OCI-LY1 (cell line): ENCODE measurements at regions not wholly inside any gene's neighbourhood (a gene's known extent, or its start where the extent isn't known, plus 50 kb on each side); places are given as distances from the start of the nearest gene placed in this dataset.

ENCODE experiments used
- H2AFZ ChIP-seq: fragments of 200-600 bp; sonication (generic), shearing (Covaris generic); 2 replicates; pipeline ENCODE4 v1.6.0; 2014; ENCODE audit warnings: antibody characterized with exemption, mild to moderate bottlenecking, low read length
- H3F3A ChIP-seq: fragments of 200-600 bp; sonication (generic), shearing (Covaris generic); 2 replicates; pipeline ENCODE4 v1.6.0; 2014; ENCODE audit warnings: mild to moderate bottlenecking, antibody characterized with exemption, low read length, moderate library complexity; ENCODE audit not compliant: insufficient read depth
- H3K27ac ChIP-seq: fragments of 200-600 bp; sonication (generic); 2 replicates; pipeline ENCODE4 v1.5.1; 2014; ENCODE audit warnings: low read length, mixed run types, mild to moderate bottlenecking, low read depth; ENCODE audit not compliant: poor library complexity, severe bottlenecking
- H3K27me3 ChIP-seq: fragments of 200-600 bp; sonication (generic); 2 replicates; pipeline ENCODE4 v1.6.0; 2014; ENCODE audit warnings: antibody characterized with exemption, mild to moderate bottlenecking, low read length, moderate library complexity; ENCODE audit not compliant: insufficient read depth
- H3K36me3 ChIP-seq: fragments of 200-600 bp; sonication (generic); 2 replicates; pipeline ENCODE4 v1.6.1; 2014; ENCODE audit warnings: mild to moderate bottlenecking, antibody characterized with exemption, low read length, moderate library complexity, mixed read lengths; ENCODE audit not compliant: insufficient read depth
- H3K4me1 ChIP-seq: fragments of 200-600 bp; sonication (generic); 2 replicates; pipeline ENCODE4 v1.5.1; 2014; ENCODE audit warnings: mild to moderate bottlenecking, low read length, moderate library complexity; ENCODE audit not compliant: insufficient read depth, severe bottlenecking
- H3K4me2 ChIP-seq: fragments of 200-600 bp; sonication (generic), shearing (Covaris generic); 2 replicates; pipeline ENCODE4 v1.6.1; 2014; ENCODE audit warnings: low read length
- H3K4me3 ChIP-seq: fragments of 200-600 bp; sonication (generic); 2 replicates; pipeline ENCODE4 v1.5.1; 2014; ENCODE audit warnings: low read length, low read depth, mild to moderate bottlenecking, mixed read lengths; ENCODE audit not compliant: poor library complexity, severe bottlenecking
- H3K79me2 ChIP-seq: fragments of 200-600 bp; shearing (Covaris generic); 2 replicates; pipeline ENCODE4 v1.6.1; 2016; ENCODE audit warnings: mixed run types, low read length, mixed read lengths; ENCODE audit not compliant: insufficient read depth
- H3K9ac ChIP-seq: fragments of 200-600 bp; sonication (generic), shearing (Covaris generic); 2 replicates; pipeline ENCODE4 v1.6.1; 2014; ENCODE audit warnings: mild to moderate bottlenecking, low read length, mixed read lengths
- H3K9me2 ChIP-seq: fragments of 200-600 bp; sonication (generic), shearing (Covaris generic); 2 replicates; pipeline ENCODE4 v1.6.1; 2014; ENCODE audit warnings: low read depth, mild to moderate bottlenecking, low read length, mixed read lengths
- H3K9me3 ChIP-seq: fragments of 200-600 bp; shearing (Covaris generic); 2 replicates; pipeline ENCODE4 v1.6.1; 2014; ENCODE audit warnings: low read length, mixed read lengths
- H4K20me1 ChIP-seq: fragments of 200-600 bp; sonication (generic), shearing (Covaris generic); 2 replicates; pipeline ENCODE4 v1.6.0; 2016; ENCODE audit warnings: mild to moderate bottlenecking, low read length; ENCODE audit not compliant: insufficient read depth
- CTCF ChIP-seq: fragments of 200-600 bp; sonication (generic), shearing (Covaris generic); IDR thresholded peaks from 2 replicates; pipeline ENCODE4 v1.5.1; 2017; ENCODE audit warnings: mild to moderate bottlenecking, antibody characterized with exemption, low read length, moderate library complexity, mixed read lengths
- EZH2 ChIP-seq: fragments of 200-600 bp; sonication (generic), shearing (Covaris generic); IDR thresholded peaks from 2 replicates; pipeline ENCODE4 v1.8.0; 2017; ENCODE audit warnings: borderline replicate concordance, mixed run types, mild to moderate bottlenecking, antibody characterized with exemption, low read length, moderate library complexity, mixed read lengths

GRCh38 chr18:1246827-1247226 lies 342.2 kb downstream of the ADCYAP1 start:
- no peaks in the 10 kb centered on the region for H3K4me1 ChIP-seq
- no peaks in the 10 kb centered on the region for H3K27me3 ChIP-seq
- no peaks in the 10 kb centered on the region for H3K9me2 ChIP-seq
- H3F3A ChIP-seq: no peaks in the 10 kb centered on the region
- H3K79me2 ChIP-seq: no peaks in the 10 kb centered on the region
- TF ChIP-seq EZH2 (no peak), CTCF (no peak)
- no peak overlapping the region for H3K4me3 ChIP-seq
- no peak overlapping the region for H2AFZ ChIP-seq
- H3K4me2 ChIP-seq: no peak overlapping the region
- H3K27ac ChIP-seq: no peak overlapping the region
- no peaks in the 10 kb centered on the region for H3K36me3 ChIP-seq
- H3K9ac ChIP-seq: no peak overlapping the region
- no peaks in the 10 kb centered on the region for H4K20me1 ChIP-seq
- no peaks in the 10 kb centered on the region for H3K9me3 ChIP-seq

- no peaks in the 10 kb centered on the region for H3K27me3 ChIP-seq
- H3K36me3 ChIP-seq: no peaks in the 10 kb centered on the region
- H2AFZ ChIP-seq: no peak overlapping the region
- TF ChIP-seq EZH2: no peak
- H3K79me2 ChIP-seq: no peaks in the 10 kb centered on the region
- H4K20me1 ChIP-seq: no peaks in the 10 kb centered on the region
- H3F3A ChIP-seq: no peaks in the 10 kb centered on the region
- H3K9me3 ChIP-seq: no peaks in the 10 kb centered on the region
- no peak overlapping the region for H3K4me2 ChIP-seq
- H3K4me3 ChIP-seq: no peak overlapping the region
- no peaks in the 10 kb centered on the region for H3K4me1 ChIP-seq
- no peaks in the 10 kb centered on the region for H3K9me2 ChIP-seq
- H3K27ac ChIP-seq: no peak overlapping the region
- H3K9ac ChIP-seq: no peak overlapping the region
Measured at GRCh38 chr18:1252534-1252933, 347.9 kb downstream of the ADCYAP1 start.

- no peak overlapping the region for H3K9ac ChIP-seq
- H4K20me1 ChIP-seq: no peaks in the 10 kb centered on the region
- H3K4me1 ChIP-seq: no peaks in the 10 kb centered on the region
- no peak overlapping the region for H3K27ac ChIP-seq
- no peak for TF ChIP-seq CTCF
- no peak for TF ChIP-seq EZH2
- no peaks in the 10 kb centered on the region for H3K79me2 ChIP-seq
- H3K4me2 ChIP-seq: no peak overlapping the region
- H3F3A ChIP-seq: no peaks in the 10 kb centered on the region
- no peaks in the 10 kb centered on the region for H3K27me3 ChIP-seq
- H3K4me3 ChIP-seq: no peak overlapping the region
- H2AFZ ChIP-seq: no peak overlapping the region
- no peaks in the 10 kb centered on the region for H3K36me3 ChIP-seq
- H3K9me3 ChIP-seq: no peaks in the 10 kb centered on the region
- H3K9me2 ChIP-seq: no peaks in the 10 kb centered on the region
Measured at GRCh38 chr18:1252936-1253335, 348.3 kb downstream of the ADCYAP1 start.

GRCh38 chr18:1253827-1254226 lies 349.2 kb downstream of the ADCYAP1 start:
- H3K27me3 ChIP-seq: no peaks in the 10 kb centered on the region
- H2AFZ ChIP-seq: no peak overlapping the region
- no peak overlapping the region for H3K9ac ChIP-seq
- H3K27ac ChIP-seq: no peak overlapping the region
- H3K9me2 ChIP-seq: no peaks in the 10 kb centered on the region
- H3K79me2 ChIP-seq: no peaks in the 10 kb centered on the region
- no peaks in the 10 kb centered on the region for H3F3A ChIP-seq
- TF ChIP-seq CTCF (no peak), EZH2 (no peak)
- H3K36me3 ChIP-seq: no peaks in the 10 kb centered on the region
- H3K4me3 ChIP-seq: no peak overlapping the region
- H4K20me1 ChIP-seq: no peaks in the 10 kb centered on the region
- no peaks in the 10 kb centered on the region for H3K9me3 ChIP-seq
- no peaks in the 10 kb centered on the region for H3K4me1 ChIP-seq
- H3K4me2 ChIP-seq: no peak overlapping the region
